ENCODE measurements at regions not wholly inside any gene's neighbourhood (a gene's known extent, or its start where the extent isn't known, plus 50 kb on each side); places are given as distances from the start of the nearest gene placed in this dataset.

GRCh38 chr10:78785066-78785465 lies 283.7 kb upstream of the ZMIZ1 start:
- TF ChIP-seq CTCF (IDR thresholded peaks at IDR 0.05; ENCODE audit: low read length) = no peak
- no peak for TF ChIP-seq EZH2 (IDR thresholded peaks at IDR 0.05; ENCODE audit: borderline replicate concordance, low read length)
